Islet precursor cell (in vitro differentiated cells): ENCODE measurements at regions not wholly inside any gene's neighbourhood (a gene's known extent, or its start where the extent isn't known, plus 50 kb on each side); places are given as distances from the start of the nearest gene placed in this dataset.
"Not testable (repeated sequence)": the region's sequence is repeated elsewhere in the genome, so short reads cannot be mapped to it uniquely, and the experiment has no call there.

Experiments used
- DNase-seq: peaks from one replicate; pipeline ENCODE4 v3.0.0-alpha.2; 2018

- no peak for DNase-seq
Measured at GRCh38 chr4:29240641-29241040, 1479.5 kb upstream of the PCDH7 start.

- DNase-seq, result no peak
Measured at GRCh38 chr4:29243054-29243453, 1477.1 kb upstream of the PCDH7 start.

GRCh38 chr4:29243851-29244250, 1476.3 kb upstream of the PCDH7 start:
- DNase-seq, result no peak

- no peak for DNase-seq
Measured at GRCh38 chr4:29259556-29259955, 1460.6 kb upstream of the PCDH7 start.

GRCh38 chr4:29262986-29263385, 1457.2 kb upstream of the PCDH7 start:
- DNase-seq, result no peak

- DNase-seq, result no peak
Measured at GRCh38 chr4:29276150-29276549, 1444.0 kb upstream of the PCDH7 start.

GRCh38 chr4:29277381-29277780, 1442.8 kb upstream of the PCDH7 start:
- no peak for DNase-seq

GRCh38 chr4:29278585-29278984, 1441.6 kb upstream of the PCDH7 start:
- DNase-seq, result no peak

GRCh38 chr4:29289118-29289517, 1431.1 kb upstream of the PCDH7 start:
- DNase-seq, result no peak

- no peak for DNase-seq
Measured at GRCh38 chr4:29295280-29295679, 1424.9 kb upstream of the PCDH7 start.

- DNase-seq, result no peak
Measured at GRCh38 chr4:29304595-29304994, 1415.6 kb upstream of the PCDH7 start.

GRCh38 chr4:29307256-29307655, 1412.9 kb upstream of the PCDH7 start:
- no peak for DNase-seq

- no peak for DNase-seq
Measured at GRCh38 chr4:29307755-29308154, 1412.4 kb upstream of the PCDH7 start.

- no peak for DNase-seq
Measured at GRCh38 chr4:29309050-29309449, 1411.1 kb upstream of the PCDH7 start.

- no peak for DNase-seq
Measured at GRCh38 chr4:29310252-29310651, 1409.9 kb upstream of the PCDH7 start.

- DNase-seq, result no peak
Measured at GRCh38 chr4:29311247-29311646, 1408.9 kb upstream of the PCDH7 start.

- DNase-seq, result no peak
Measured at GRCh38 chr4:29319663-29320340, 1400.4 kb upstream of the PCDH7 start.

- DNase-seq, result no peak
Measured at GRCh38 chr4:29320947-29321620, 1399.1 kb upstream of the PCDH7 start.

GRCh38 chr4:29326004-29326403, 1394.2 kb upstream of the PCDH7 start:
- no peak for DNase-seq

- no peak for DNase-seq
Measured at GRCh38 chr4:29326816-29327215, 1393.4 kb upstream of the PCDH7 start.

GRCh38 chr4:29336861-29337260, 1383.3 kb upstream of the PCDH7 start:
- DNase-seq, result no peak

GRCh38 chr4:29372971-29373370, 1347.2 kb upstream of the PCDH7 start:
- DNase-seq, result no peak

- DNase-seq, result no peak
Measured at GRCh38 chr4:29375716-29376115, 1344.5 kb upstream of the PCDH7 start.

- not testable (repeated sequence) for DNase-seq
Measured at GRCh38 chr4:29378237-29378636, 1341.9 kb upstream of the PCDH7 start.

- no peak for DNase-seq
Measured at GRCh38 chr4:29390921-29391320, 1329.2 kb upstream of the PCDH7 start.
